H1 (cell line): ENCODE measurements at regions not wholly inside any gene's neighbourhood (a gene's known extent, or its start where the extent isn't known, plus 50 kb on each side); places are given as distances from the start of the nearest gene placed in this dataset.

Experiments
- CBX5 ChIP-seq: fragments of 300-800, 300-1000 bp; sonication (generic); IDR thresholded peaks from 2 replicates; pipeline ENCODE4 v1.7.1; 2016; ENCODE audit warnings: antibody characterized with exemption, low read length, low read depth
- FOSL1 ChIP-seq: IDR thresholded peaks from 2 replicates; pipeline ENCODE4 v1.6.1; 2011; ENCODE audit warnings: mild to moderate bottlenecking, low read depth, low read length, moderate library complexity; ENCODE audit not compliant: insufficient read depth
- JUND ChIP-seq: IDR thresholded peaks from 2 replicates; pipeline ENCODE4 v1.6.1; 2011; ENCODE audit warnings: mild to moderate bottlenecking, improper control_type of control experiment, low read length
- POLR2AphosphoS5 ChIP-seq: IDR thresholded peaks from 2 replicates; pipeline ENCODE4 v1.6.1; 2011; ENCODE audit warnings: low read depth, low read length
- SIRT6 ChIP-seq: IDR thresholded peaks from one replicate; pipeline ENCODE4 v1.7.1; 2012; ENCODE audit warnings: low read length, inconsistent platforms
- YY1 ChIP-seq: IDR thresholded peaks from 2 replicates; pipeline ENCODE4 v1.6.1; 2011; ENCODE audit warnings: low read depth, mild to moderate bottlenecking, low read length

- TF ChIP-seq SIRT6 (no peak), CBX5 (no peak), POLR2AphosphoS5 (no peak), YY1 (no peak), JUND (no peak), FOSL1 (no peak)
Observed at GRCh38 chr4:44914223-44914622, 187.9 kb upstream of the GNPDA2 start.
